Activated T-cell treated with anti-CD3 and anti-CD28 coated beads, Interleukin-2, amount 50 U/mL, for 72 hours (primary cell): ENCODE measurements at regions not wholly inside any gene's neighbourhood (a gene's known extent, or its start where the extent isn't known, plus 50 kb on each side); places are given as distances from the start of the nearest gene placed in this dataset.
"Not testable (repeated sequence)": the region's sequence is repeated elsewhere in the genome, so short reads cannot be mapped to it uniquely, and the experiment has no call there.

Source experiments
- ATAC-seq, 2 donors: fragments of 150-1000 bp; cut with Tn5 transposase; replicated peaks in 1 of 2; 2 replicates each; pipeline ENCODE4 v1.10.0; 2021; ENCODE audit warnings: moderate library complexity in 2 of 2, mild to moderate bottlenecking in 1 of 2
- DNase-seq, 2 donors: peaks; one replicate each; pipeline ENCODE4 v3.0.0; 2021 to 2022; ENCODE audit warnings: mixed read lengths in 1 of 2
- H3K27ac Mint-ChIP-seq: one replicate; pipeline ENCODE4 v1.8.0; 2022; ENCODE audit warnings: mild to moderate bottlenecking, moderate library complexity, mixed read lengths
- H3K27me3 Mint-ChIP-seq: one replicate; pipeline ENCODE4 v1.8.0; 2022; ENCODE audit warnings: low read depth, mixed read lengths
- H3K36me3 Mint-ChIP-seq, 2 donors: one replicate each; pipeline ENCODE4 v1.8.0; 2022; ENCODE audit warnings: mixed read lengths in 2 of 2, mild to moderate bottlenecking in 1 of 2; ENCODE audit not compliant: insufficient read depth in 2 of 2
- H3K4me1 Mint-ChIP-seq: one replicate; pipeline ENCODE4 v1.8.0; 2022; ENCODE audit warnings: low read depth, mixed read lengths
- H3K4me3 Mint-ChIP-seq, 2 donors: one replicate each; pipeline ENCODE4 v1.8.0; 2022; ENCODE audit warnings: mild to moderate bottlenecking in 2 of 2, mixed read lengths in 2 of 2, moderate library complexity in 2 of 2
- H3K9me3 Mint-ChIP-seq, 2 donors: one replicate each; pipeline ENCODE4 v1.8.0; 2022; ENCODE audit warnings: mixed read lengths in 2 of 2

DNA sequence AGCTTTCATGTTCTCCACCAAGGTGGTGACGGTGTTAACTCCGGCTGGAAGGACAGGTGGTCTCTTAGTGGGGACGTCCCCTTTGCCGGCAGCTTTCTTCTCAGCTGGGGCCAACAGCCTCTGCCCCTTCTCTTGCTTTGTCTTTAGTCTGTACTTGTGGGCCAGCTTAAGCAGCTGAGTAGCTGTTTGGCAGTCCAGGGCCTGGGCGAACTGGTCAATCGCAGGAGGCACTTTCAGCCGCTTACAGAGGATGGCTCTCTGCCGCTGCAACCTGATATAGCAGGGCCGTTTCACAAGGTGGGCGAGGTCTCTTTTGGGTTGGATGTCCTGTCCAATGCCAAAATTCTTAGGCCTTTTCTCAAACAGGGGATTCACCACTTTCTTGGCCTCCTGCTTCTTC lies 210.3 kb downstream of the TRIML1 start:
- H3K9me3 Mint-ChIP-seq, H3K27me3 Mint-ChIP-seq, ATAC-seq, H3K4me3 Mint-ChIP-seq, DNase-seq, H3K4me1 Mint-ChIP-seq, H3K27ac Mint-ChIP-seq, H3K36me3 Mint-ChIP-seq: not testable (repeated sequence)

DNA sequence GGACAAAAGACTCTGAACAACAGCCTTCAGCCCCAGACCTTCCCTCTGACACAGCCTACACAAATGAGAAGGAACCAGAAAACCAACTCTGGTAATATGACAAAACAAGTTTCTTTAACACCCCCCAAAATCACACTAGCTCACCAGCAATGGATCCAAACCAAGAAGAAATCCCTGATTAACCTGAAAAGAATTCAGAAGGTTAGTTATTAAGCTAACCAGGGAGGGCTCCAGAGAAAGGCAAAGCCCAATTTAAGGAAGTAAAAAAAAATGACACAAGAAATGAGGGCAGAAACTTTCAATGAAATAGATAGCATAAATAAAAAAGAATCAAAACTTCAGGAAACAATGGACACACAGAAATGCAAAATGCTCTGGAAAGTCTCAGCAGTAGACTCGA lies 224.0 kb downstream of the TRIML1 start:
- Mint-ChIP-seq H3K36me3 (no peaks in the 10 kb centered on the region), H3K4me1 (no peaks in the 10 kb centered on the region), H3K27me3 (no peaks in the 10 kb centered on the region), H3K27ac (no peak overlapping the region), H3K4me3 (no peak overlapping the region), H3K9me3 (peaks cover 6 to 13% of the 10 kb centered on the region in 2 donors)
- DNase-seq (no peak), ATAC-seq (no peak)

DNA sequence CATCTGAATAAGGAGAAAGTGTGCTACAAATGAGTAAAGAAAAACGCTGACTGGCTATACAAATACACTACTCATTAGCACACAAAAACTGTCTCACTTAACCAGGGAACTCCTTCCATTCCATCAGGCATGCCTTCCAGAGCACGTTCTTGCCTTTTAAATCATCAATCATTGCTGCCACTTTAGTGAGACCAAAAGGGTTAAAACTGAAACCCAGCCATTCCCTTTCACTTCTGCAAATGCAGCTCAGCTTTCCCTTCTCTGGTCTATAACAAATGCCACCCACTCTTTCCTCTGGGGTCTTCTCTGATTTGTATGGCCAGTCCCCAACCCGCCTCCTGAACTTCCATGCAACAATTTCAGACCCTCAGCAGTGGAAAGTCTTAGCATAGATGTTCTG lies 231.5 kb downstream of the TRIML1 start:
- DNase-seq: no peak
- Mint-ChIP-seq H3K36me3 (peaks cover 3 to 4% of the 10 kb centered on the region in 2 donors), H3K27ac (no peak overlapping the region), H3K4me3 (no peak overlapping the region), H3K27me3 (no peaks in the 10 kb centered on the region), H3K4me1 (no peaks in the 10 kb centered on the region), H3K9me3 (peaks cover 9 to 12% of the 10 kb centered on the region in 2 donors)
- ATAC-seq: no peak

DNA sequence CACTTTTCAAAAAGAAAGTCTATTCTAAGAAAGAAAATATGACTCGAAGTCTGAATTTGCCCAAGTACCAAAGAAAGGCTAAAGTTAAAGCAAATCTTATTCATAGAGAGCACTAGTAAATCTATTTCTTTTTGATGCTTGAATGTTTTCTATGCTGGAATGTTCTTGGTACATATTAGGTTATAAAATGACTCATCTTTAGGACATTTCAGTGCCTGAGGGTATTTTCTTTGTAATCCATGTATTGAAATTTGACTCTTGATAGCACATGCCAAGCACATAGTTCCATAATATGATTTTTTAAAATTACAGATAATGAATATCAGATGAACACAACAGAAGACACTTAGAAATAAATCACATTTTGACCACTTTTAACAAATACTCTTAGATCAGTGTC lies 232.8 kb downstream of the TRIML1 start:
- Mint-ChIP-seq H3K27me3 (no peaks in the 10 kb centered on the region), H3K4me3 (no peak overlapping the region), H3K27ac (no peak overlapping the region), H3K36me3 (peaks cover 3 to 7% of the 10 kb centered on the region in 2 donors), H3K9me3 (peaks cover 10 to 17% of the 10 kb centered on the region in 2 donors), H3K4me1 (no peaks in the 10 kb centered on the region)
- DNase-seq: no peak
- ATAC-seq: no peak

DNA sequence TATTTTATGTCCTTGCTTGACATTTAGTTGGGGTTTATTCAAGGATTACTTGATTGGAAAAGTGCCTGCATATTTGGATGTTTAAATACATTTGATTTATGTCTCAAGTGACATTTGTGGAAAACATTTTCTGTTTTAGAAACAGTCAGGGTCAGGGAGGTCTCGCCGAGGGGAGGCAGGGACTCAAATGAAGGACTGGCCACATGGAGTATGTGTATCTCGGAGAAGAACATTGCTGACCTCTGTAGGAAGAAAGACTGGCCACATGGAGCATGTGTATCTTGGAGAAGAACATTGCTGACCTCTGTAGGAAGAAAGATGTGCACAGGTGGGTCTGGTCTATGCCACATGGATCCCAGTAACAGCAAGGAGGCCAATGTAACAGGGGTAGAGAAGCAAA lies 233.6 kb downstream of the TRIML1 start:
- no peak overlapping the region for H3K4me3 Mint-ChIP-seq
- H3K27ac Mint-ChIP-seq: no peak overlapping the region
- H3K27me3 Mint-ChIP-seq: no peaks in the 10 kb centered on the region
- ATAC-seq (no peak), DNase-seq (no peak)
- H3K4me1 Mint-ChIP-seq: no peaks in the 10 kb centered on the region
- H3K36me3 Mint-ChIP-seq: peaks cover 3 to 7% of the 10 kb centered on the region in 2 donors
- H3K9me3 Mint-ChIP-seq: peaks cover 9 to 17% of the 10 kb centered on the region in 2 donors

DNA sequence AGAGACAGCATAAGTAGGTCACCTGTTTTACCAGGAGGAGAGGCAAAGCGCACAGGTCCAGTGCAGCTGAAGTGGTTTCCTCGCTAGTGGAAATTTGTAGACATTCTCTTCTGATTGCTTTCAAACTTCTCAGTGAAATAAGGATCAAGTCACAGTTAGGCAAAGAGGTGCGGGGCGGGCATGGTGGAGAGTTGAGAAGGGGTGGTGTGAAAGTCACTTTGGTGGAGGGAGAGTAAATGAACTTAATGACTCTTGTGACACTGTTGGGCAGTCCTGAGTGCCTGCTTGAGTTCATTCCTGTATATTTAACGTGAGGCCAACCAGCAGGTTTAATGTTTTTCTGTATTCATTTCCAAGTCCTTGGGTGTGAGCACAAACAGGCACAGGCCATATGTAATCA lies 235.6 kb downstream of the TRIML1 start:
- Mint-ChIP-seq H3K4me1 (no peaks in the 10 kb centered on the region), H3K36me3 (peaks cover 3 to 11% of the 10 kb centered on the region in 2 donors), H3K27me3 (no peaks in the 10 kb centered on the region), H3K4me3 (no peak overlapping the region), H3K9me3 (peaks cover 16 to 23% of the 10 kb centered on the region in 2 donors), H3K27ac (no peak overlapping the region)
- ATAC-seq (no peak), DNase-seq (no peak)

DNA sequence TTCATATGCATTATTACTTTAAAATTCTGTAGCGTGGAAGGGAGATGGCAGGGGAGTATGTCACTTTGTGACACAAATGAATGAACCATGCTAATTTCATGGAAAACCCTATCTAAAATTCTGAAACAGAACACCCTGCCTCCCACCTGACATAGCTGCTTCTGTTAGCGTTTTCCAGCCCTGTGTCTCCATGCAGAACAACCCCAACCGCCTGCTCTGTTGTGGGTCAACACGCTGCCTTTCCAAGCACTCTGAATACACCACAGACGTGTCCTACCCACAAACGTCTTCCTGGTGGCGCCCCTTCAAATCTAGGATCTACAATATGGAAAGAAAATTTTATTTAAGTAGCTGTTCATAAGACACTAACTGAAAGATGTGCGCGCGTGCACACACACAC lies 238.6 kb downstream of the TRIML1 start:
- Mint-ChIP-seq H3K27me3 (no peaks in the 10 kb centered on the region), H3K36me3 (peaks cover 3 to 11% of the 10 kb centered on the region in 2 donors), H3K27ac (no peak overlapping the region), H3K4me1 (no peaks in the 10 kb centered on the region), H3K4me3 (no peak overlapping the region), H3K9me3 (peaks cover 21 to 29% of the 10 kb centered on the region in 2 donors)
- ATAC-seq (no peak), DNase-seq (no peak)

DNA sequence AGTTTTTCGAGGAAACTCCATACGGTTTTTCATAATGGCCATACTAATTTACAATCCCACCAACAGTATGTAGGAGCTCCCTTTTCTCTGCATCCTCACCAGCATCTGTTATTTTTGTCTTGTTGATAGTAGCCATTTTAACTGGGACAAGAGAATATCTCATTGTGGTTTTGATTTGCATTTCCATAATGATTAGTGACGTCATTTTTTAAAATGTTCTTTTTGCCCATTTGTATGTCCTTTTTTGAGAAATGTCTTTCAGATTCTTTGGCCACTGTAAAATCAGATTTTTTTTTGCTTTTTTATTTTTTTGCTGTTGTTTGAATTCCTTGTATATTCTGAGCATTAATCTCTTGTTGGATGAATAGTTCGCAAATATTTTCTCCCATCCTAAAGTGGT lies 243.9 kb downstream of the TRIML1 start:
- no peak for ATAC-seq
- H3K4me1 Mint-ChIP-seq: no peaks in the 10 kb centered on the region
- H3K27me3 Mint-ChIP-seq: no peaks in the 10 kb centered on the region
- H3K27ac Mint-ChIP-seq: no peak overlapping the region
- no peak for DNase-seq
- H3K9me3 Mint-ChIP-seq: peaks cover 17 to 23% of the 10 kb centered on the region in 2 donors
- no peak overlapping the region for H3K4me3 Mint-ChIP-seq
- peaks cover 3 to 11% of the 10 kb centered on the region in 2 donors for H3K36me3 Mint-ChIP-seq

DNA sequence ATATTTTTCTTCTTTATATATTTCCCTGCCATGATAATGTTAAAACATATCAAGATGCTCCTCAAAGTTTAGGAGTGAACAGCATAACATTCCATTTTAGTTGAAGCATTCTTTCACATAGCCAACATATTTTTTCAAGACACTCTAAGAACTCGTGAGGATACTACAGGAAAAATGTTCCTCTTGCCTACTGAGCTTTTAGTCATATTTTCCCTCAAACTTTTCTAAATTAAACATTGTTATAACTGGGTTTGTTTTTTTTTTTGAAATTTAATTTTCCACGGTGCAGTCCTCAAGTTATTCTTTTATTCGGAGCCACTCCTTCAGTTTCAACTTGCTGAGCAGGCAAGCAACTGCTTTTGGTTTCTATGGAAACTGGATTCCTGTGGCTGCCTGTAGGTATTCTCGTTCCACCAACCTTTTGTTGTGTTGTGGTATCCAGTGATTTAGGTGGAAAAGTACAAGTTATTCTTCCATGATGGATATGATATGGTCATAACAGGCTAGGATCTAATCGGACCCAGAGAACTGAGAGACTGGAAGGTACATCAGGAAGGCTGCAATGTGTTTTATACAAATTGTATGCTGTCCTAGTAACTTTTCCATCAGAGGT lies 248.0 kb downstream of the TRIML1 start:
- no peak for ATAC-seq
- Mint-ChIP-seq H3K36me3 (peaks cover 3 to 16% of the 10 kb centered on the region in 2 donors), H3K9me3 (peaks cover 17 to 18% of the 10 kb centered on the region in 2 donors), H3K27ac (no peak overlapping the region), H3K4me3 (no peak overlapping the region), H3K27me3 (no peaks in the 10 kb centered on the region), H3K4me1 (no peaks in the 10 kb centered on the region)
- no peak for DNase-seq

DNA sequence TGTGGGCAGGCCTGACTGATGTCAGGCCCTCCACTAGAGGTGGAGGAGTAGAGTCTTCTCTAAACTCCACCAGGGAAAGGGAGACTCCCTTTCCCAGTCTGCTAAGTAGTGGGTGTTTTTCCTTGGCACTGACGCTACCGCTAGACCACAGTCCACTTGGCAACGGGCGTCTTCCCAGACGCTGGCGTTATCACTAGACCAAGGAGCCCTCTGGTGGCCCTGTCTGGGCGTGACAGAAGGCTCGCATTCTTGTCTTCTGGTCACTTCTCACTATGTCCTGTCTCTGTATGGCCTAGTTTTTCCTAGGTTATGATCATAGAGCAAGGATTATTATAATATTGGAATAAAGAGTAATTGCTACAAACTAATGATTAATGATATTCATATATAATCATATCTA lies 252.1 kb downstream of the TRIML1 start:
- not testable (repeated sequence) for H3K27me3 Mint-ChIP-seq, H3K4me1 Mint-ChIP-seq, DNase-seq, H3K27ac Mint-ChIP-seq, ATAC-seq, H3K36me3 Mint-ChIP-seq, H3K4me3 Mint-ChIP-seq
- H3K9me3 Mint-ChIP-seq: peaks cover 10 to 12% of the 10 kb centered on the region in 2 donors

DNA sequence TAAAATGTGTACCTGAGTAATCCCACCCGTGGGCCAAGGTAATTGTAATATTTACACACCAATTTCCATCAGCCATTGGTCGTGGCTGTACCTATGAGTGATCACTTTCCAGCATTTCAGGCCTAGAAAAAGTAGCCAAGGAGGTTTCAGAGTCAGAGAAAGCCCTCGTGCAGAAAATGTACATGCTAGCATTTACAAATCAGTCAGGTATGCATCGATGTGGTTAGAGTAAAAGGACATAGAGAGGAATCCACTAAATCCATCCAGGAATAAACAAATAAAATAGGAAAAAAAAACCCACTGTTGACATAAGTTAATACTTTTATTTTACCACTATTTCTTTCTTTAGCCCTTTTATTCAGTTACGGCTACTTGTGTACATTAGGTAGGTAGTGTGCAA lies 256.8 kb downstream of the TRIML1 start:
- no peak overlapping the region for H3K4me3 Mint-ChIP-seq
- H3K36me3 Mint-ChIP-seq: peaks cover 3% of the 10 kb centered on the region in 2 donors
- peaks cover 5 to 10% of the 10 kb centered on the region in 2 donors for H3K9me3 Mint-ChIP-seq
- DNase-seq (no peak), ATAC-seq (no peak)
- no peaks in the 10 kb centered on the region for H3K27me3 Mint-ChIP-seq
- no peak overlapping the region for H3K27ac Mint-ChIP-seq
- H3K4me1 Mint-ChIP-seq: no peaks in the 10 kb centered on the region

DNA sequence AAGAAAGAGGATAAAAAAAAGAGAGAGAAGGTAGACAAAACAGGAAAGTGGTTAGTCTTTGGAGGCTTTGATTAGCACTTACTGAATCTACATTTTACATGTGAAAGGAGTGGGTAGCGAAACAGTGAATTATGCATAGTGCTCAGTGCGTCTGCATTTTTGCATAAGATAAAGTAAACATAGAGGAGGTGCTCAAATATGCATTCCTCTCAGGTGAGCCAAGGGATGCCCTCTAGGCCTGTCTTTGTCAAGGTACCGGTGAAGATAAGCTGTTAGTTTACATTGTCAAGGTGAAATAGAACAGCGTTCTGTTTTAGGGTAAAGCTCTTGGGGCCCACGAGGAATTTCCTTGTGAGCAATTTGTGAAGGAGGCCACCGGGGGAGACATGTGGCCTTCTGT lies 260.6 kb downstream of the TRIML1 start:
- no peak for ATAC-seq
- Mint-ChIP-seq H3K27me3 (no peaks in the 10 kb centered on the region), H3K36me3 (peaks cover 0 to 3% of the 10 kb centered on the region in 2 donors), H3K27ac (no peak overlapping the region), H3K4me3 (no peak overlapping the region), H3K4me1 (no peaks in the 10 kb centered on the region), H3K9me3 (peaks cover 4 to 13% of the 10 kb centered on the region in 2 donors)
- DNase-seq: no peak

DNA sequence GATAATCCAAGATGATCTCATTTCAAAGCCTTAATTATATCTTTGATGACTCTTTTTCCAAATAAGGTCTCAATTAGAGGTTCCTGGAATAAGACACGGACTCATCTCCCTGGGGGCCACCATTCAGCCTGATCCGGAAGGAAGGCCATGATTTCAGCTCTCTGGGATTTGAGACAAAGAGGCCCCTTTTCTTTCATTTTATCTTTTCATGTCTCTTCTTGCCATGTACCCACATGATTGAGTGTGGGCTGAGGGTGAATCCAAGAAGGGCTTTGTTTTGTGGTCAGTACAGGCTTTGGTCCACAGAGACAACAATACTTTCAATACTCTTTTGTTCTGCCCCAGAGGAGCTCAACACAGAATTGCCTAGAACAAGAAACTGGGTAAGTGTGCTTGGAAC lies 261.2 kb downstream of the TRIML1 start:
- no peak overlapping the region for H3K27ac Mint-ChIP-seq
- ATAC-seq: no peak
- H3K36me3 Mint-ChIP-seq: peaks cover 0 to 3% of the 10 kb centered on the region in 2 donors
- no peak for DNase-seq
- no peaks in the 10 kb centered on the region for H3K4me1 Mint-ChIP-seq
- no peaks in the 10 kb centered on the region for H3K27me3 Mint-ChIP-seq
- H3K9me3 Mint-ChIP-seq: peaks cover 4 to 13% of the 10 kb centered on the region in 2 donors
- no peak overlapping the region for H3K4me3 Mint-ChIP-seq

DNA sequence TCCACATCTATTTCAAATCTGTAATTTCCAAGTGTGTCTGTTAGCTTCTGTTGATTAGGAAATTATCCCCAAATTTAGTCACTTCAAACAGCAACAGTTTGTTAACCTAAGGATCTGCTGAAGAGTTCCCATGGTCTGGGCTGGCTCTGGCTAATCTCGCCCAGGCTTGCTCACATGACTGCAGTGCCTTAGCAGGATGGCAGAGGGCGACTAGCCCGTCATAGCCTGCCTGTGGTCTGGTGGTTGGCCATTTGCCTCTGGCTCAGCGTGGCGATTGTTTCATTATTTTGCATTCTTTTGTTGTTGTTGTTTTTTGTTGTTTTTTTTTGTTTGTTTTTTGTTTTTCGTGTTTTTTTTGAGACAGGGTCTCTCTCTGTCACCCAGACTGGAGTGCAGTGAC lies 264.0 kb downstream of the TRIML1 start:
- ATAC-seq: no peak
- Mint-ChIP-seq H3K36me3 (peaks cover 0 to 4% of the 10 kb centered on the region in 2 donors), H3K4me3 (no peak overlapping the region), H3K27me3 (no peaks in the 10 kb centered on the region), H3K9me3 (peaks cover 6 to 13% of the 10 kb centered on the region in 2 donors), H3K27ac (no peak overlapping the region), H3K4me1 (no peaks in the 10 kb centered on the region)
- DNase-seq: no peak
